RPMI7951 (cell line): ENCODE measurements at regions not wholly inside any gene's neighbourhood (a gene's known extent, or its start where the extent isn't known, plus 50 kb on each side); places are given as distances from the start of the nearest gene placed in this dataset.

Experiments used
- DNase-seq: peaks from one replicate; pipeline ENCODE4 v3.0.0-alpha.2; 2012; ENCODE audit warnings: low read depth

DNA sequence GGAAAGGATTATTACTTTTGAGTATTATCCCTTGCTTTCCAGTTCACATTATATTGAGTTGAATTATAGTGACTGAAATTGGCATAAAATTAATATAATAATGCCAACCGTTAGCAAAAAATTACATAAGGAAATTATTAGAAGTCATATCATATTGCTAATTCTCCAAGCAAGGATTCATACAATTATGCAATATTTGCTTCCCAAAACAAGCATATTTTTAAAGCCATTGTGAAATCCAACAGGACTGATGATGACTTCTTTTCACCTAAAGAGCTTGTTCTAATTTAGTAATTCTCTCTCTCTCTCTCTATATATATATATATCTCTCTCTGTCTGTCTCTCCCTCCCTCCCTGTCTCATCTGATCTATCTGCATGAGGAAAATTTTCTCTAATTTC, 283.5 kb downstream of the DSEL start:
- DNase-seq = no peak

DNA sequence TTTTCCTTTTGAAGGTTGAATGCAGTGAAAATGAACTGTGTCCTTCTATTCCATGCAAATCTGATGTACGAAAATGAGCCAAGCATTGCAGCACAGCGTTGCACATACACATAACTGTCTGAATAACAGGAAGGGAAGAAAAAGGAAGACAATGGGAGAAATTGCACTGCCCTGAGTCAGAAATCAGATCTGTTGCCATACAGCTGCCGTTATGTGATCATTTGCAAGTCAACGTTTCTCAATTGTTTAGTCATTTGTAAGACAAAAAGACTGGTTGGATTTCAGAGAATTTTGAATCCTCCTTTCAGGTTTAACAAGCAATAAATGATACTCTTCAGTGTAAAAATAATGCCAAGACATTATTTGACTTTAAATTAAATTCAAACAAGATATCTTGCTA, 284.1 kb downstream of the DSEL start:
- peak; percentile 17 for DNase-seq

DNA sequence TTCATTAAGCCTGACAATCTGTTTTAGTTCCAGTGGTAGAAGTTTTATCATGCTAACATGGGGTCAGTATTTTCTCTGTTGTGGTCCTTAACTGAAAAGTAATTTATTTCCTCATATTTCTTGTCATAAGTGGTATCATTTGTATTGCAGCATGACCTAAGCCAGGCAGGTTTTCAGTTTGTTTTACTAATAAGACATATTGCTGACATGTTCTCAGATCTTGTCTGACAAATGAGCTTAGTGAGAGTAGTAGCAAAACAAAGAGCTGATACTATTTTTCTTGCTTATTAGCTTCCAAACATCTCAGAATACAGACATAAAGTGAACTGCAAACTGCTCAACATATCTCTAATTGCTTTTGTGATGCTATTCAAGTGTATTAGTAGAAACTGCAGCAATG, 293.6 kb downstream of the DSEL start:
- no peak for DNase-seq

DNA sequence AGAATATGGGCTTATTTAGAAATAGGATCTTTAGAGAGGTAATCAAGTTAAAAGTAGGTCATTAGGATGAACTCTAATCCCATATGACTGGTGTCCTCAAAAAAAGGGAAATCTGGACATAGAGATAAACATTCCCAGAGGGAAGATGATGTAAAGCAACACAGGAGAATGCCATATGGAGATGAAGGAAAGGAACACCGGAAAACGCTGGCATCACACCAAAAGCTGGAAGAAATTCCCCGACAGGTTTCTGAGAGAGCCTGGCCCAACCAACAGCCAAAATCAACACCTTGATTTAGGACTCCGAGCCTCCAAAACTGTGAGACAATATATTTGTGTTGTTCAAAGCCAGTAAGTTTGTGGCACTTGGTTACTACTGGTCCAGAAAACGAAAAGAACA, 296.7 kb downstream of the DSEL start:
- DNase-seq = no peak

DNA sequence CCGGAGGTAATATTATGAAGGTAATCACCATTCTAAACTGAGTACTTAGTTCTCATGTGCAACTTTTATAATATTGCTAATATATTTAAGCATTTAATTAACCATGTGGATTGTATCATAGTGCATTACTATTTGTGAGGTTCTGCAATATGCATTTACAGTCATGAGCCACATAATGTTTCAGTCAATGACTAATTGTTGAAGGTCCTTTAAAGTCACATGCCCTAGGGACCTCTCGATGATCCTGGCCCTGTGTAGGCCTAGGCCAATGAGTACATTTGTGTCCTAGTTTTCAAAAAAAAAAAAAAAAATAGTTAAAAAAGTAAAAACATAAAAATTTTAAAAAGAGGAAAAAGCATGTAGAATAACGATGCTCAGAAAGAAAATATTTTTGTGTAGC, 298.0 kb downstream of the DSEL start:
- DNase-seq = no peak

DNA sequence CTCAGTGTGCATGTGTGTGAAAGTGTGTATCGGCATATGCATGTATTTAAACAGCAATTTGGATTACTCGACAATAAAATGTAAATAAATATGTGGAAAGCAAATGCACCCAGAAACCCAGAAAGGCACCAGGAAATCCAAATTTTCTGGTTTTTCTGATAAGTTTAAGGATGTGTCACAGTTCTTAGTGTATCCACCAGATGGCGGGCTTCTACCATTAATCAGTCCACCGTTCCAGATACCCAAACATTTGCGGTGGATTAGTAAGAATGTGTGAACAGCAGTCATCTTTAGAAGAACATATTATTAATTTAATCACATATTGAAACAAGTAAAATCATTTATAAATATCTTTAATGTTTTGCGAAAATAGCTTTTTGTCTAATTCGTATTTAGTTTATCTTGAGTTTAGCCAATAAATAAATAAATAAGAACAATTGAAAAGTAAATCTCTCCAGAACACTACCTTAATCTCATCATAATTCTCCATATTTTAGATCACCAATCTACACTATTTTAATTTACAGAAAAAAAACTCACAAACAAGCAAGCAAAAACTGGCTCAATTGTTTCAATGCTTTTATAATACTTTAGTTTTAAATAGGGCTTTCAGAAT, 298.9 kb downstream of the DSEL start:
- DNase-seq = peak; percentile 40

DNA sequence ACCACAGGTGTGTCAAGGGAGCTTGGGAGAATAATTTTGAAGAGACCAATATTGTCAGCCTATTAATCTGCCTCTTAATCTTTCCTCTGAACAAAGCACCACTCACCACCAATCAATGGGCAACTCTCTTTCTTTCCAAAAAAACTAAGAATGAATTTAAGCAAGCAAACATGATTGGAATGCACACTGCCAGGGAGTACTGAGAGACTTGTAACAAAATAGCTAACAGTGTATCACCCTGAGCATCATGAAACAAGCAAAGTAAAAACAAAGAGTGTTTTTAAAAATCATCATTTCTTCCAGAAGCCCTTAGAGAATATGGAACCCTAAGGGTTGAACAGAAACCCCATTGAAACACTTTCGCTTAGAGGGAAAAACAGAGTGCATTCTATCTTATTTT, 299.7 kb downstream of the DSEL start:
- no peak for DNase-seq

DNA sequence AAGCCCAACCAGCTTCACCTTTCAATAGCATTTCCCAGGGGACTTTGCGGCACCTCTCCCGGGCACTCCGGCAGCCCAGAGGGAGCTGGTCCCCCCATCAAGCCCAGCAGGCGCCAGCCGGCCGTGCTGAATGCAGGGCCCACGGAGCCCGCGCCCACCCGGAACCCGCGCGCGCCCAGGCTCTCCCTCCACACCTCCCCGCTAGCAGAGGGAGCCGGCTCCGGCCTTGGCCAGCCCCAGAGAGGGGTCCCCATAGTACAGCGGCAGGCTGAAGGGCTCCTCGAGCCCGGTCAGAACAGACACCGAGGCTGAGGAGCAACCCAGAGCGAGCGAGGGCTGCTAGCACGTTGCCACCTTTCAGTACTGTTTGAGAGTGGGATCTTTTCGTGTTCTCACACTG, 300.8 kb downstream of the DSEL start:
- no peak for DNase-seq

DNA sequence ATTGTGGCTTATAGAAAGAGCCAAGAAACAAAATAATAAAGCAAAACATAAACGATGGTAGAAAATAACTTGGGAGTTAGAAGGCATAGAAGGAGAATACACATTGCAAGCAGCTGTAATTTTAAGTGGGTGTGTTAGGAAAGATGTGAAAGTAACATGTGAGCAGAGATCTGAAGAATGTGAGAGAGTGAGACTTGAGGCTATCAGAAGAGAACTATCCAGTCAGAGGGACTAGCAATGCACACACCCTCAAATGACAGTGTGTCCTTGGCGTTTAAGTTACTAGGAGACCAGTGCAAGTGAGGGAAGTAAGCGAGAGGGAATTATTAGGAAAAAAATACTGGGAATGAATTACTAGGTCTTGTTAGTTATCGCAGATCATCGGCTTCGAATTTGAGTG, 304.9 kb downstream of the DSEL start:
- no peak for DNase-seq

DNA sequence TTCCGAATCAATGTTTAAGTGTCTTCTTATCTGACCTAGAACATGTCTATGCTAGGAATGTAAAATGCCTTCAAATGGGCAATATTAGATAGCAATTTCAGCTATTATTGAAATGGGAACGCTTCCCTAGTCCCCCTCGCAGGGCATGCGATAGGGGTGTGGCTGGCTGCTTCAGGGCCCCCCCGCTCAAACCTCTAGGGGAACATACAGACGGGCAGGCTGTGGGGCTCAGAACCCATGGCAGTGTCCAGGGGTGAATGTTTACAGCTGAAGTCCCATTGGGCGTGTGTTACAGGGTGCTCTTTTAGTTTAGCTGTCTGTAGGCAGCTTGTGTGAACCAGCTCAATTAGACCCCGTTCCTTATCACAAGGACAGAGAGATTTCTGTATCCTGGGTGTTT, 315.9 kb downstream of the DSEL start:
- DNase-seq = no peak

DNA sequence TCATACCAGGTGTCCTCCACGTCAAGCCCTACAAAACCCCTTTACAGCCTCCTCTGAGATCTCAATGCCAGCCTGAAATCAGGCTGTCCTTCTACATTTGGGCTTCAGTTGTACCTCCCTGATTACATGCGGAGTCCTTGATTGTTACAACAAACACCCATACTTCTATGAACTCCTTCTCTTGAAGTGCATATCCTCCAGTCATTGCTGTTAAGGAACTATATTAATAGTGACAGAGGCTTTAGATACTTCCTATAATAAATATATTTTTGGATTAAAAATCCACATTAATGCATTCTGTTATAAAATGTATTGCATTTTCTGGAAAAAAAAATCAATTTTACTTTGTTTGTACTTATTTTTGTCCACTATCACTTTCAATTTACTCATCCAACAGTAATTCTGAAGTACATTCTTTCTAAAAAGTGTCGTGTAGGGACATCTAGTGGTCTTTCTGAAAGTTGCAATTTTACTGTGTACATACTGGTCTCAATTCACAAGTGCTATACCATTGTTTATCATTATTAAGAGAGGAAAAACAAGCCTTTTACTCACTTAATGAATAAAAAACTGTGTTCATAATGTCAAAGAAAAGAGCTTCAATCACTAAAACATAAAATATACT, 316.4 kb downstream of the DSEL start:
- peak; percentile 39 for DNase-seq

DNA sequence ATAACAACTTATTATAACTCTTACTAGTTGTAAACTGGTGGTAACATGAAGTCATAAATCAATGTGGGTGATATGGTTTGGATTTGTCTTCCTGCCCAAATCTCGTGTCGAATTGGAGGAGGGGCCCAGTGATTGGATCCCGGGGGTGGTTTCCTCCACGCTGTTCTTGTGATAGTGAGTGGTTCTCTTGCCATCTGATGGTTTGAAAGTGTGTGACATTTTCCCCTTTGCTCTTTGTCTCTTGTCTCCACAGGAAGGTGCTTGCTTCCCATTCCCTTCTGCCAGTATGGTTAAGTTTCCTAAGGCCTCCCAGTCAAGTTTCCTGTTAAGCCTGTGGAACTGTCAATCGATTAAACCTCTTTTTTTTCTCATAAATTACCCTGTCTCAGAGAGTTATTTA, 321.6 kb downstream of the DSEL start:
- DNase-seq = no peak

DNA sequence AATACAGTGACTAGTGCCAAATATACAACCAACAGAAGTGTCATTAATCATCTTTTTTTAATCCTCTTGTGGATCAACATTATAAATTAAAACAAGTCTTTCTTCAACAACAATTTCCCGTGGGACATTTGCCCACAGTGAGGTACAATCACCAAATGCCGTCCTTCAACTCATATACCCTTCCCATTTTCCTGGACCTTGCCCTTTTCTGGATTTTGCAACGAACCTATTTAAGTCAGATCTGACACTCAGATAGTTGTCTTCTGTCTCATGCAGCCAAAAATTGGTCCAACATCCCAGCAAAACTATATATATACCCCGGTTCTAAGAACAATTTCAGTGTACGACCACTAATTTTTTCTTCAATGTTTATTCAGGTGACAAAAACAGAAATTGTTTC, 324.0 kb downstream of the DSEL start:
- no peak for DNase-seq

DNA sequence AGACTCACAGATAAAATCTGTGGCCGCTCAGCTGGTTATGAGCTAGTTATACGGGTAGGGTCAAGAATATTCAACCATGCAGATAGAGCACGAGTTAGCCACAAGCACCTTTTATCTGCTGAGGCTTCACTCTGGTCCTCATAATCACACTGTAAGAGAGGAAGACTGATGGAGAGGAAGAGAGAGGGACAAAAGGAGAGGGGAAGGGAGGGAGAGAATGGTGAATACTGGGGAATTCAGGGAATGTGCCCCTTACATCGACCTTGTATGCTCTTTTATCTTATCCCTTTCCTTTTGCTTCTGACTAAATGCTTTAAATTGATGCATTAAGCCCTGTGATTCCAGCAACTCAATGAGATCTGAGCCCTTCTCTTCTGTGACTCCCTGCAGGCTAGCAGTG, 333.1 kb downstream of the DSEL start:
- DNase-seq = no peak

DNA sequence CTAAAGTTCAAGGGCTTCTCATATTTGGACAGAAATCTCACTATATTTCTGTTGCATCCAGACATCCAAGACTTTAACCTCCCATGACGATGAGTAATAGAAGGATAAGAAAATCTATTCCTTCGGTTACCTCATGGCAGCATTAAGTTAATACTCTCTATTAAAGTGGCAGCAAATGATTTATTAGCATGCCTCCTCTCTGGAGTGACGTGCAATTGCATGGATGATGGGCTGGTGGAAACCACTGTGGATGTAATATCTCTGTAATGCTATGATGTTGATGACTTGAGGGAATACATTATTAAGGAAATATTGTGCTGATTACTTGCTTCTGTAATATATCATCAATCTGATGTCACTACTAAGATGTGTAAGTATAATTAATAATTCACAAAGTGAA, 336.8 kb downstream of the DSEL start:
- no peak for DNase-seq

DNA sequence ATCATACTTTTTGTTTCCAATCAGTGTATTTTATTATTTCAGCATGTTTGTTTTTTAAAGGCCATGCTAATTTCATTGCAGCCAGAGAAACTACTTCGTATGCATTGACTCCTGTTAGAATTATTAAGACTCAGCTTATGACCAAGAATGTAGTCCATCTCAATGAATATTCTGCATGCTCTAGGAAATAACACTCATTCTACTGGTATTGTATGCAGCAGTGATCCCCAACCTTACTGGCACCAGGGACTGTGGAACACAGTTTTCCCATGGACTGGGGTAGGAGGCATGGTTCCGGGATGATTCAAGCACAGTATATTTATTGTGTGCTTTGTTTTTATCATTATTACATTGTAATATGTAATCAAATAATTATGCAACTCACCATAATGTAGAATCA, 356.9 kb downstream of the DSEL start:
- no peak for DNase-seq

DNA sequence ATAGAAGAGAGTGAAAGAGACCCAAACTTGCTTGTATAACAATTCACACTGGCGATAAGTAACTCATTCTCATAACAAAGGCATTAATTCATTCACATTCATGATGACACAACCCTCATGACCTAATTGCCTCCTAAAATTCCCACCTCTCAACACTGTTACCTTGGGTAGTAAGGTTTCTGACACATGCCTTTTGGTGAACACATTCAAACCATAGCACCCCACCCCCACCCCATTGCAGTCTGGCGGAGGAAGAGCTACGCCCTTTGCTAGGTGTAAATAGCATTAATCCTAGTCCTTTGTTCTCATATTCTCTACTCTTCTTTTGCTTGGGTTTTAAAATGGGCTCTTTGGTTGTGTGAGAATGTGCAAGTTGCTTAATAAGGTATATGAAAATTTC, 361.5 kb downstream of the DSEL start:
- DNase-seq = no peak

DNA sequence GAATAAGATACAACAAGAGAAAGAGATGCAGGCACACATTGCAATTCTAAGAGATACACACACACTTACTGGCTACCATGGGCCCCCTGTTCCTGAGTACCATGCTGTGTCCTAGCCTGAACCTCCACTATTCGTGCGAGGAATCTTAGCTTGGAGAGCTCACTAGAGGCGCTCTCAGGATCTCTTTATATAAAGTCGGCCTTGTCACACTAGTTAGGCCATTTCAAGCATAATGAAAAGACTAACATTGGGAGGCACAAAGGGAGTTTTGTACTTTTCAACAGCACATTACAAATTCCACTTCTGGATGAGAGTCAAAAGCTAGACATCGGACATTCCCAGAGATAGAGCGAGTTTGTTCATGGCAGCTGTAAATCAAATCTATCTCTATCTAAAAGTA, 365.2 kb downstream of the DSEL start:
- peak; percentile 26 for DNase-seq

DNA sequence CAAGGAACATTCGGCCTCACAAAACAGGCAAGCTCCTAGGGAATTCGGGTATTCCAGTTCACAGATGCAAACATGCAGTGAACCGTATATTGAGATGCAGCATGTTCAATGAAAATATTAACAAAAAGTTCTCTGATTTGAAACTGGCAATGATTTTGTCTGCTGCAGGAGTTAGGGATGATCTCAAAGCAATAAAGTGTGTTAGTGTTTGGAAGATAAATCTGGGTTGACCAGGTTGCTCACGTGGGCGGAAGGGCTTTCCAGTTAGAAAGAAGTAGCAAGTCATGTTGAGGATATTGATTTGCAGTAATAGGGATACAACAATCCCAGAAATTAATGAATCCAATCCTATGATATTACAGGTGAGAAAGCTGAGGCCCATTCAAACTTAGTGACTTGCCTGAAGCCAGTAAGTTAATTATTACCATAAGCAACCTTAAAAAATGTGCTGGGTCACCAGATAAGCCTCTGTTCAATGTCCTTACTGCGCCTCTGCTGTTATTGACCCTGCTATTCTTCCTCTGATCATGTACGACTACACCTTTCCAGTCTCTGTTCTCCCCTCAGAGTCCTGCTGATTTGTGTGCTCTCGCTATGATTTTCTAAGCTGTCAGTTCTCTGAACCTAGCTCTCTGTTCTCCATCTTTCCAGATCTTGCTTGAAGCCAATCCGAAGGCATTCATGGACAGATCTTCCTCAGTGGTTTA, 370.8 kb downstream of the DSEL start:
- no peak for DNase-seq

DNA sequence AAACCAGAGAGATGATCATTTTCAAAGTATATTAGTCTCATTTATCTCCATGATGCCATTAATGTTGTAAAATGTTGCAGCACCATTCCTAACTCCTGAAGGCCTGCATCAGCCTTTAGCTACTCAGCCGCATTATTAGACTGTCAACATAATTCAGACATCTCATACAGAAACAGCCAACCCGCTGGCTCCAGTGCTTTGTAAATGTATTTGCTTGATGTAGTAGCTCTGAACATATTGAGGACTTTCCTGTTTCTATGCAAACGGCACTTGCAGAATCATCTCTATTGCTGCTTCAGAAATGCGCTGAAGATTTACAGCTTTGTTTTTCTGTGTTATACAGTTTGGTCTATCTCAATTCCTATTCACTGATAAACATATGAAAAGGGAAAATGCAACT, 372.2 kb downstream of the DSEL start:
- DNase-seq = no peak

DNA sequence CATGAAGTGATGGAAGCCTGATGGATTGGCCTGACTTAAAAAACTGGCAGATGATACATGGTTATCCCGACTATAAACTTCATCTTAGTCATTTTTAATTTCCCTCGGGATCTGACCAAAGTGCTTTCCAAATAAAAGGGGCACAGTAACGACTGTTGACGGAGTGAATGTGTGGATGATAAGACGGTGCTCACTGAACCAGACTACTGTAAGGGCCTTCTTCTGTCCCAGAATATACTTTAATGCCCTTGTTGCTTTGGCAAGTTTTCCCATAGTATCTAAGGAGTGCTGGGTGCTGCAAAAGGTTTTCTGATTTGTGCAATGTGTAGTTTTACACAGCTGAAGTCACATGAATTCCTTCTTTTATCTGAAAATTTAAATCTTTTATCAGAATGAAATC, 373.5 kb downstream of the DSEL start:
- DNase-seq = no peak

DNA sequence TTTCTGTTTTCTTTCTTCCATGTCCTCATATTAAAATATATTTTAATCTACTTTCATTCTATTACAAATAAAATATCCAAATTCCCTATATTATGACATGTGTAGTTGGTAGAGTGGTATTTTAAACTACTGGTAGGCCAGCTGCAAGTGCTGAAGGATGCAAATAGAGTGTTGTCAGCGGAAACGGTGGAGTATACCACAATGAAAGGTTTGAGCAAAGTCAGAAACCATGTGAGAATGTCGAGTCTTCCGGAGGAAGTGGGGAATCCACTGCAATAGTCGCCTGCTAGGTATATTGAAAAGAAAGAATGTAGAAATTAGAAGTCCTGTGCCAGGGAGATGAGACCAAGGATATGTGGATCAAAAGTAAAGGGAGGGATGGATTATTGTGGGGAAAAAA, 373.9 kb downstream of the DSEL start:
- no peak for DNase-seq

DNA sequence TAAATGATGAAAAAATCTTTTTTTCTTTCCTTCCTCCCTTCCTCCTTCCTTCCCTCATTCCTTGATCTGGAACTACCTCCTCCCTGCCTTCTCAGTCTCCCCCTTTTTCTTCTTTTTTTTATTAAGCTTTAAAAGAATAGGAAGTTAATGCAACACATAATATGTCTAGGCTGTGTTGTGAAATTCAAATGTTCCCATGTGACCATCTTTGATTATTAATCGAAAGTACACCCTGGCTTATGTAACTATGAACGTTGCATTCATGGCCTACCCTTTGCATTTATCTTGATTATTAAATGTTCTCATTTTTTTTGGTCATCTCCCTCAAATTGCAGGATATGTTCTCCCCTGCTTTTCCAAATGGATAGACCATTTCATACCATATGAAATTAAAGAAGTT, 376.0 kb downstream of the DSEL start:
- DNase-seq = no peak

DNA sequence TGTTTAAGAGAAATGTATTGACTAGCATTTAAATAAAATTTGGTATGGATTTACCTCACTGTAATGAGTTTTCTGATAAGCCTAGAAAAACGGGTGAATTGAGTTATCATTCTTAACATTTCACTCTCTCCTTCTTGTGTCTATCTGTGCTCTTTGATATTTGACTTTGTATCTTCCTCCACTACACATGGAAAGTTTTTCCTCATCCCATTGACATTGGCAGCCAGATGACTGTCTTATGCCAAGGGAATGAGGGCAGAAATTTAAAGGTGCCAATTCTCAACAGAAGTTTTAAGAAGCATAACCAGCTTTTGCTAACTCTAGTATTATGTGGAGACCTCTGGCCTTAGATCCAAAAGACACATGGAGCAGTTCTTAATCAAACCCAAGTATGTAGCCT, 376.6 kb downstream of the DSEL start:
- DNase-seq = no peak
